HG03064 (cell line): ENCODE measurements at regions not wholly inside any gene's neighbourhood (a gene's known extent, or its start where the extent isn't known, plus 50 kb on each side); places are given as distances from the start of the nearest gene placed in this dataset.

Experiments
- ATAC-seq: cut with Tn5 transposase; IDR thresholded peaks from one replicate; pipeline ENCODE4 v1.9.1; 2021; ENCODE audit warnings: low read depth; ENCODE audit not compliant: unreplicated experiment

GRCh38 chr7:46368871-46369270 lies 447.8 kb upstream of the IGFBP3 start:
- no peak for ATAC-seq

GRCh38 chr7:46366526-46366925 lies 445.5 kb upstream of the IGFBP3 start:
- ATAC-seq, result no peak

DNA sequence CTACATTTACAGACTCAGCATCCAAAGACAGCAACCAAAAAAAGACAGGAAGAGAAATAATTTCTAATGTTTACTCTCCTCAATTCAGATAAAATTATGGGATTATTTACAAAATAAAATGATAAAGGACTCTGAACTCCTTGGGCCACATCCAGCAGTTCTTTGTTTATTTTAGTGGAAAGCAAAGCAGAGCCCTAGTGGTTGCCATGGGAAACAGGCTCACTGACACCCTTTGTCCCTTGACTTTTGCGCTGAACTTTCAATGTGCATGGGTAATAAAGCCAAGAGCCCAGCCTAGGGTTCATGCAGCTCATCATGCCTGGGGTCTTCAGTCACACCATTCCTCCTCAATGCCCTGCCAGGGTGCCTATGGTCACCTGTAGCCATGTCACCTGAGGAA lies 442.6 kb upstream of the IGFBP3 start:
- no peak for ATAC-seq

GRCh38 chr7:46360811-46361210 lies 439.7 kb upstream of the IGFBP3 start:
- no peak for ATAC-seq

- ATAC-seq, result no peak
These were observed 439.2 kb upstream of the IGFBP3 start for GRCh38 chr7:46360296-46360695.

DNA sequence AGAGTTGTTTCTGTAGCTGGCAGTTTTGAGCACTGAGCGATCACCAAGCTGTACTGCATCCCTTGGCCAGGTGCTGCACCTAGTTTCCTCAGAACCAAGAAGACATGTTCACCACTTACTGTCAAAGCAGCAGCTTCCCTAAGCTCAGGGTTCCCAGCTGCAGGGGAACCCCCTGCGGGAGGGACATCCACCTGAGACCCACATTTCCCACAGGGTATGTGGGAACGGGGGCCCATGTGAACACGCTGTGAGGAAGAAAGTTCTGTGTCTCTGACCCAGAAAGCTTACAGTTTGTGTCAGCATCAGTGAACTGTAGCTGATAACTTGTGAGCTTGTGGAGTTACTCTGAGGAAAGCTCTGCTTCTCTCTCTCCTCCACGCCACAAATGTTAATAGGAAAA lies 436.8 kb upstream of the IGFBP3 start:
- ATAC-seq, result no peak

GRCh38 chr7:46357290-46357689 lies 436.2 kb upstream of the IGFBP3 start:
- ATAC-seq, result no peak

GRCh38 chr7:46356371-46356770 lies 435.3 kb upstream of the IGFBP3 start:
- no peak for ATAC-seq

DNA sequence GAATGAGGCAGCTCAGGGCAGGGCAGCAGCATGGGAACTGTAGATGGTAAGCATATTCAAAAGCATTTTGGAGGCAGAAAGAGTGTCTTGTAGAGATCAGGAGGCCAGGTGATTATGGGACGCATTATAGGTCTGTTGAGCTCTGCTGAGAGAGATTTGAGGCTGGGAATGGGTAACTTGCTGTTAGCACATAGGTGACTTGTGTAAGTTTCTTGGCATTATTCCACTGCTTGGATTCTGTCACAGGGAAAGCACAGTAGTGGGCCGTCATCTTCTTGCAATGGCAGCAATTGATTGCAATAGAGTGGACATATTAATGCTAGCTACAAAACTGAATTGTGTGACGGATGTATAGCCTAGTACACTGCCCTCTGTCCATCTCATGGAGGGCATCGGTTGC lies 434.3 kb upstream of the IGFBP3 start:
- ATAC-seq, result no peak

DNA sequence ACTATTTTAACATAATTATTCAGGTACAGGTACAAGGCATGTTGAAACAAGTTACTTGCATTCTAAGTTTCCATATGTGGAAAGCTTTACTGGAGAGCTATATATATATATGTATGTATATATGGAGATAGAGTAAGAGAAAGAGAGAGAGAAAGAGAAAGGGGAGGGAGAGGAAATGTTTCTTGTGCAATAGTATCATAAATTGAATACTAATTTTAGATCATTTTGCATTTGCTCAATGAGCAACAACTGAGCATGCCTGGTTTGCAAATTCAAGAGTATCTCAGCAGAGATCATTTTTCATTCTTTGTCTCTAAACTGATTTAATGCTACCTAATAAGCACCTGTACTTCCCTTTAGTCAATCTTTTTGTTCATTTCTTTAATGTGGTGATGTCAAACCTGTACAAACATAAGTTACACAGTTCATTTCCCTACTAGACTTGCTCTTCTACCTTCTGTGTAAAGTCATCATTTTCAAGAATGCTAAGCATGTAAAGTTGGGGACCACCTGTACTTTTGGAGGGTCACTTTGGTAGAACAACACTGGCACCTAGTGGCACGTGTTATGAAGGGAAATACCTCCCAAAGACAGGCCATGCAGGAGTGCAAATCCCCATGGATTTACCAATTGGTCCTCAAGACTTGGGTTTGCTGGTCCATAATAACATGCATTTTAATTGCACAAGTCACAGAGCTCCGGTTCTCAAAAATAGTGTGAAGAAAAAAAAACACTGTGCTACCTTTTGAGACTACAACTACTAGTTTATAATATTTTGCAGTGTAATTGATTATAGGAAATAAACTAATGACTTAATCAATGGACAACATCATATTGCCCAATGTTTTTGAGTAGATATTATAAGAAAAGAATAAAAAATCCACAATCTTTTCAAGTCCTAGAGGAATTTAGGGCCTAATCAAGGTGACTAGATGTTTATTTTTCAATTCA lies 431.2 kb upstream of the IGFBP3 start:
- no peak for ATAC-seq

DNA sequence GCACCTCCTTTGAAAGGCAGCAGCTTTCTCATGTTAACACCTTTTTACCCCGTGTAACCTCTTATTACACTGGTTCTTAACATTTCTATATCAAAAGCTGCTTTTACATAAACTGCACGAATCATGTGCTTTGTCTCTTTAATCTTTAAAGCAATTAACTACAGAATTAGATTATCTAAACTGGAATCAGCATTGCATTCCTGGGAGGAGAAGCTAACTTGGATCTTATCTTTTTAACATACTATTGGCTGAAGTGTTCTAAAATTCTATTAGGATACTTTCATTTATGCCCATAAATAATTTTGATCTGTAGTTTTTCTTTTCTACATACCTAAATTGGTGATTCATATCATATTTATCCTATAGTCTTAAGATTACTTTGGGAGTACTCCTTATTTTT lies 428.4 kb upstream of the IGFBP3 start:
- ATAC-seq, result no peak

DNA sequence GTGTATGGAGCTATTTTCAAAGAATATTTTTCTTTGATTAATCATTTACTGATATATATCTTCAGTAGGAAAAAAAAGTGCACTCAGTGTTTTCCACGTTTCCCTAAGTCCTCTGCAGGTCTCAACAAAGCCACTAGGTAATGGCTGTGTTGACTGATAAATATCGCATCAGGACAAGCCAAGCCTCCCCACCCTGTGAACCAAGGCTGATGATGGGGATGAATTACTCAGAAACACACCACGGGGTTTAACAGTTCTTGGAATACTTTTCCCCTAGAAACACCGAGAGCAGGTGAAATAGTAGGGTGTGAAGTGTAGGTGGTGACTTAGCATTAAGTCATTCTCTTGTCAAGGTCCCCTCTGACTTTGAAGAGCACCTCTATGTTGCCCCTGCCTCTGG lies 423.5 kb upstream of the IGFBP3 start:
- ATAC-seq, result no peak

- no peak for ATAC-seq
These were observed 422.7 kb upstream of the IGFBP3 start for GRCh38 chr7:46343802-46344201.

GRCh38 chr7:46322937-46323336 lies 401.9 kb upstream of the IGFBP3 start:
- ATAC-seq, result no peak

DNA sequence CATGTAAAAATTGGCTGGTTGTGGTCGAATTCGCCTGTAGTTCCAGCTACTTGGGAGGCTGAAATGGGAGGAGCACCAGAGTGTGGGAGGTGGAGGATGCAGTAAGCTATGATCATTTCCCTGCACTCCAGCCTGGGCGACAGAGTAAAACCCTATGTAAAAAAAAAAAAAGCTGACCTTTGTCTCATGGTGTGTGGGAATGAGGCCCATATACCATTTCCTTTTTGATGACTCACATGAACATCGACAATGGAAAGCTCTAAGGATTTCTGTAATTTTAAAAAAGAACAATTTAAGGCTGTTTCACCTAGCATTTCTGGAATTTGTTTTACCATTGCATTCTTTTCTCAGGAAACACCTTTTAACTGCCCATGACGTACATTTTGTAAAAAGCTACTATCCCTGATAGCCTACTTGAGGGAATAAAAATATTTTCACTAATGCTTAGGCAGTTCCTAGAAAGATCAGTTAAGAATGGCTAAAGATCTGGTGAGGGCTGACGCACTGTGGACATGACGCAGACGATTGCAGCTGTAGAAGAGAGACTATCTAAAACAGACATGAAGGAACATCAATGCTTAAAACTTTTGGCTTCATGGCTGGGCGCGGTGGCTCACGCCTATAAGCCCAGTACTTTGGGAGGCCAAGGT lies 400.6 kb upstream of the IGFBP3 start:
- ATAC-seq, result no peak

DNA sequence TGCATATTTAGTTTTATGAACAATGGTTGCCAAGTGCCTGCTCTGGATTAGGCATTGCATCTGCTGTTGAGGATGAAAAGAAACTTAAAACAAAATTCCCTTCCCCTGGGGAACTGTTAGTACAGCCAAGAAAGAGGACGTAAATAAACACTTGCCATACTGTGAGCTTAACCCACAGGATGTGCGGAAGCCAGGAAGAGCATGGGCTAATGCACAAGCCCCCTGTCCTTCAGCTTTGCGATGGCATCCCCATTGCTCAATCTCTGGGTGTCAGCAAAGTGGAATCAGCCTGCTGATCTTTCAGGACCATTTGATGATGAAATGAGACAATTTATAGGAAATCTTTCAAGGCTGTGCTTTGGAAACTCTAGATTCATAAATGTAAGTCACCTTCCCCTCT lies 399.9 kb upstream of the IGFBP3 start:
- no peak for ATAC-seq

DNA sequence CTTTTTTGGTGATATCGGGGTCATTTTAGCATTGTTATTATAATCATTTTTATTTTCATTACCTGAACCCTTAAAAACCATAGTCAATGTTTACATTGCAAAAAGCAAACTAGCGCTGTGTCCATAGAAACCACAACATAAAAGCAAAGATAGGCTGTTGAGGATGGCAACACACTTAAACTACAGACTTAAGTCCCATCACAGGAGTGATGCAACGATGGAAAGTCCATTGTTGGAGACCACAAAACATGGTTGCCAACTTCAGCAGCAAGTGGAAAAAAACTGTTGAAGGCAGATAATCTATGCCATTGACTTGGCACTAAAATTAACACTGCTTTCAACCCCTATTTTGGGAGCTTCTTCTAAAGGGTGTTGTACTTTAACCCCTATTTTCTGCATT lies 398.8 kb upstream of the IGFBP3 start:
- ATAC-seq, result no peak

DNA sequence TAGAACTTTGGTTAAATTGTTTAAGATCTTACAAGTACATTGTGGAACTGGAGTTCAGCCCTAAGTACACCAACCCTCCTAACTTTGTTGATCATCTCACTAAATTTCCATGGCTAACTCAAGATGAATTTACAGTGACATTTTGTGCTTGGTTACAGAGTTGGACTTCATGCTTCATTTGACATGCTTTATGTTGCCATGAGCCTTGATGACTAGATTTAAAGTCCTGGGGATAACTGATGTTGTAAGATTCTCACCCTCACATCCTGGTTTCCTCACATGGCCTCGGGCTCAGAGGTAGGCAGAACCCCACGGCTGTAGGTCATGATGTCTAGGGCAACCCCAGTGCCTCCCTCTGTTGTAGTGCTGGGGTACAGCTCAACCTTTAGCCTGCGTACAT lies 397.2 kb upstream of the IGFBP3 start:
- no peak for ATAC-seq

- ATAC-seq, result no peak
These were observed 396.2 kb upstream of the IGFBP3 start for GRCh38 chr7:46317256-46317655.

- no peak for ATAC-seq
These were observed 394.8 kb upstream of the IGFBP3 start for GRCh38 chr7:46315891-46316290.

DNA sequence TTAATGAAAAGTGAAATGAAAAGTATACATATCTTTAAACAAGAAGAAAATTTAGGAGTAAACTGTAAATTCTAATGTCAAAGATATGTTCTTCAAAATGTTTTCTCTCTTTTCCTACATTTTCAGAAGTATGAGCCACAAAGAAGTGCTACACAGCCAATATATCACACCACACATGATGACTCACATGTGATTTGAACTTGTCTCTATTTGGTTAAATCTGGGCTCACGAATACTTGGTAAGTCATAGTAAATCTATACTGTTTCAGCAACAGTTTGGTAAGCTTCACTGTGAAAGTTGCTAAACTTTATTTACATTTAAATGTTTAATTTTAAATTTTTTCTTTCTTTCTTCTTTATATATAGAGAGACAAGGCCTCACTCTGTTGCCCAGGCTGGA lies 380.6 kb upstream of the IGFBP3 start:
- ATAC-seq, result no peak

DNA sequence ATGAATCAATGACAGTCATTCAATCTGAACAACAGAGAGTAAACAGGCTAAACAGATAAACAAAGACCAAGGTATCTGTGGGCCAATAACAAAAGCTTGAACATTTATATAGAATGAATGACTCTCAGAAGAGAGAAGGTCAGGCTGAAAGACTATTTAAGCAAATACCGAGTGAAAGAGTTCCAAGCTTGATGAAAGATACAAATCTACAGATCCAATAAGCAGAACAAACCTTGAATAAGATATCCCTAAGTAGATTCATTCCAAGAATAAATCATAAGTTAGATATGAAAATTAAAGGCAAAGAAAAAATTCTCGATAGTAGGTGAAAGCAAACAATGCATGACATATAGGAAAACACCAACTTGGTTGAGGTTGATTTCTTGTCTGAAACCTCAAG lies 376.4 kb upstream of the IGFBP3 start:
- ATAC-seq, result no peak
